CD8-positive, alpha-beta memory T cell (primary cell): ENCODE measurements at regions not wholly inside any gene's neighbourhood (a gene's known extent, or its start where the extent isn't known, plus 50 kb on each side); places are given as distances from the start of the nearest gene placed in this dataset.
A peak's percentile ranks its signal among the peaks of the same experiment; 100 is the strongest.
"Not testable (repeated sequence)": the region's sequence is repeated elsewhere in the genome, so short reads cannot be mapped to it uniquely, and the experiment has no call there.

Experiments
- CTCF ChIA-PET: fragments of 350-600 bp; sonication (Branson Sonifier 250); formaldehyde crosslinking; loops from one replicate; lab custom pipeline; 2021; ENCODE audit warnings: antibody characterized with exemption; lab: Charles Lee
- POLR2A ChIA-PET: fragments of 350-600 bp; sonication (Branson Sonifier 250); formaldehyde crosslinking; loops from one replicate; lab custom pipeline; 2021; ENCODE audit warnings: antibody characterized with exemption; lab: Charles Lee
- DNase-seq, 5 donors: peaks; one replicate each; pipeline versions ENCODE4 v3.0.0 to v3.0.0-alpha.2; 2020 to 2022; ENCODE audit warnings: mixed read lengths in 1 of 5
- H3K27ac ChIP-seq: one replicate; pipeline ENCODE4 v1.7.0; 2013; ENCODE audit warnings: low read depth, mild to moderate bottlenecking, low read length, moderate library complexity
- H3K27me3 ChIP-seq: 2 replicates; pipeline ENCODE4 v1.7.0; 2013; ENCODE audit warnings: low read length, mild to moderate bottlenecking; ENCODE audit not compliant: insufficient read depth, poor library complexity, severe bottlenecking
- H3K36me3 ChIP-seq: 2 replicates; pipeline ENCODE4 v1.7.0; 2013; ENCODE audit warnings: mild to moderate bottlenecking, low read length, moderate library complexity; ENCODE audit not compliant: insufficient read depth
- H3K4me1 ChIP-seq: 2 replicates; pipeline ENCODE4 v1.7.0; 2013; ENCODE audit warnings: mild to moderate bottlenecking, low read length, moderate library complexity; ENCODE audit not compliant: insufficient read depth
- H3K4me3 ChIP-seq: 2 replicates; pipeline ENCODE4 v1.7.0; 2013; ENCODE audit warnings: mild to moderate bottlenecking, low read length
- H3K9me3 ChIP-seq: 2 replicates; pipeline ENCODE4 v1.7.0; 2013; ENCODE audit warnings: mild to moderate bottlenecking, low read length
- H3K27ac Mint-ChIP-seq, 8 donors: one replicate each; pipeline ENCODE4 v1.8.0; 2020 to 2021; ENCODE audit warnings: mixed read lengths in 8 of 8, mild to moderate bottlenecking in 6 of 8, inconsistent platforms in 3 of 8, moderate library complexity in 3 of 8
- H3K27me3 Mint-ChIP-seq, 2 donors: one replicate each; pipeline ENCODE4 v1.8.0; 2020 to 2021; ENCODE audit warnings: mixed read lengths in 2 of 2, mild to moderate bottlenecking in 1 of 2, moderate library complexity in 1 of 2
- H3K36me3 Mint-ChIP-seq, 3 donors: one replicate each; pipeline ENCODE4 v1.8.0; 2020 to 2021; ENCODE audit warnings: mixed read lengths in 3 of 3, inconsistent platforms in 1 of 3, mild to moderate bottlenecking in 1 of 3
- H3K4me1 Mint-ChIP-seq, 3 donors: one replicate each; pipeline ENCODE4 v1.8.0; 2020 to 2021; ENCODE audit warnings: mixed read lengths in 3 of 3, inconsistent platforms in 1 of 3, mild to moderate bottlenecking in 1 of 3
- H3K4me3 Mint-ChIP-seq, 7 donors: one replicate each; pipeline ENCODE4 v1.8.0; 2020 to 2021; ENCODE audit warnings: mixed read lengths in 7 of 7, mild to moderate bottlenecking in 6 of 7, moderate library complexity in 4 of 7, inconsistent platforms in 2 of 7
- H3K9me3 Mint-ChIP-seq, 5 donors: one replicate each; pipeline ENCODE4 v1.8.0; 2020 to 2022; ENCODE audit warnings: mixed read lengths in 5 of 5, mild to moderate bottlenecking in 3 of 5, moderate library complexity in 2 of 5, inconsistent platforms in 1 of 5

- Mint-ChIP-seq H3K27ac (peak overlapping the region in 1 of 8 donors; percentile 24), H3K27me3 (peaks cover 0 to 2% of the 10 kb centered on the region in 2 donors), H3K4me1 (peaks cover 2 to 9% (median 6%) of the 10 kb centered on the region in 3 donors), H3K36me3 (no peaks in the 10 kb centered on the region), H3K9me3 (no peaks in the 10 kb centered on the region), H3K4me3 (peak overlapping the region in 1 of 7 donors; percentile 8)
- Histone ChIP-seq H3K36me3 (no peaks in the 10 kb centered on the region), H3K9me3 (no peaks in the 10 kb centered on the region), H3K27me3 (no peaks in the 10 kb centered on the region), H3K4me1 (no peaks in the 10 kb centered on the region), H3K27ac (no peak overlapping the region), H3K4me3 (no peak overlapping the region)
- DNase-seq = peak in 1 of 5 donors; percentile 4
- ChIA-PET CTCF (no interaction called here), POLR2A (no interaction called here)
Measured at GRCh38 chr4:155582971-155583437, 83.6 kb upstream of the GUCY1A1 start.

GRCh38 chr4:155582041-155582440, 84.6 kb upstream of the GUCY1A1 start:
- CTCF ChIA-PET = no interaction called here
- Mint-ChIP-seq H3K4me3 (no peak overlapping the region), H3K9me3 (no peaks in the 10 kb centered on the region), H3K4me1 (peaks cover 2 to 9% (median 6%) of the 10 kb centered on the region in 3 donors), H3K27me3 (peaks cover 0 to 2% of the 10 kb centered on the region in 2 donors), H3K27ac (no peak overlapping the region), H3K36me3 (no peaks in the 10 kb centered on the region)
- POLR2A ChIA-PET = no interaction called here
- H3K27ac ChIP-seq = no peak overlapping the region
- H3K27me3 ChIP-seq = no peaks in the 10 kb centered on the region
- H3K9me3 ChIP-seq = no peaks in the 10 kb centered on the region
- no peaks in the 10 kb centered on the region for H3K4me1 ChIP-seq
- no peaks in the 10 kb centered on the region for H3K36me3 ChIP-seq
- H3K4me3 ChIP-seq = no peak overlapping the region
- DNase-seq = no peak

- ChIA-PET CTCF (no interaction called here), POLR2A (no interaction called here)
- no peaks in the 10 kb centered on the region for H3K4me1 ChIP-seq
- no peak for DNase-seq
- peaks cover 0 to 3% of the 10 kb centered on the region in 2 donors for H3K27me3 Mint-ChIP-seq
- H3K27ac Mint-ChIP-seq = no peak overlapping the region
- no peak overlapping the region for H3K4me3 Mint-ChIP-seq
- H3K9me3 ChIP-seq = no peaks in the 10 kb centered on the region
- H3K4me1 Mint-ChIP-seq = peaks cover 2 to 9% (median 6%) of the 10 kb centered on the region in 3 donors
- no peaks in the 10 kb centered on the region for H3K36me3 ChIP-seq
- no peaks in the 10 kb centered on the region for H3K27me3 ChIP-seq
- H3K4me3 ChIP-seq = no peak overlapping the region
- no peaks in the 10 kb centered on the region for H3K36me3 Mint-ChIP-seq
- H3K9me3 Mint-ChIP-seq = peaks cover 0 to 2% (median 0%) of the 10 kb centered on the region in 5 donors
- no peak overlapping the region for H3K27ac ChIP-seq
Measured at GRCh38 chr4:155578726-155579370, 87.8 kb upstream of the GUCY1A1 start.

GRCh38 chr4:155578219-155578618, 88.4 kb upstream of the GUCY1A1 start:
- H3K4me1 ChIP-seq = no peaks in the 10 kb centered on the region
- Mint-ChIP-seq H3K4me3 (no peak overlapping the region), H3K4me1 (peaks cover 2 to 5% (median 3%) of the 10 kb centered on the region in 3 donors), H3K9me3 (peaks cover 0 to 2% (median 0%) of the 10 kb centered on the region in 5 donors), H3K27me3 (peaks cover 0 to 2% of the 10 kb centered on the region in 2 donors), H3K27ac (no peak overlapping the region), H3K36me3 (no peaks in the 10 kb centered on the region)
- no peaks in the 10 kb centered on the region for H3K36me3 ChIP-seq
- no peaks in the 10 kb centered on the region for H3K27me3 ChIP-seq
- H3K27ac ChIP-seq = no peak overlapping the region
- ChIA-PET POLR2A (no interaction called here), CTCF (no interaction called here)
- H3K9me3 ChIP-seq = no peaks in the 10 kb centered on the region
- no peak for DNase-seq
- H3K4me3 ChIP-seq = no peak overlapping the region

- H3K4me3 ChIP-seq, H3K27me3 Mint-ChIP-seq, H3K27me3 ChIP-seq, H3K36me3 ChIP-seq, POLR2A ChIA-PET, CTCF ChIA-PET, H3K27ac Mint-ChIP-seq, H3K4me1 Mint-ChIP-seq, H3K9me3 Mint-ChIP-seq, DNase-seq, H3K4me3 Mint-ChIP-seq, H3K27ac ChIP-seq, H3K4me1 ChIP-seq, H3K36me3 Mint-ChIP-seq, H3K9me3 ChIP-seq: not testable (repeated sequence)
Measured at GRCh38 chr4:155574329-155574728, 92.3 kb upstream of the GUCY1A1 start.

GRCh38 chr4:155573126-155573525, 93.5 kb upstream of the GUCY1A1 start:
- H3K9me3 ChIP-seq = no peaks in the 10 kb centered on the region
- no peaks in the 10 kb centered on the region for H3K4me1 Mint-ChIP-seq
- H3K27me3 Mint-ChIP-seq = peaks cover 2 to 5% of the 10 kb centered on the region in 2 donors
- no peaks in the 10 kb centered on the region for H3K4me1 ChIP-seq
- H3K9me3 Mint-ChIP-seq = peaks cover 0 to 3% (median 0%) of the 10 kb centered on the region in 5 donors
- H3K27ac Mint-ChIP-seq = no peak overlapping the region
- no peak for DNase-seq
- H3K4me3 Mint-ChIP-seq = no peak overlapping the region
- no peaks in the 10 kb centered on the region for H3K27me3 ChIP-seq
- ChIA-PET CTCF (no interaction called here), POLR2A (no interaction called here)
- no peaks in the 10 kb centered on the region for H3K36me3 Mint-ChIP-seq
- H3K36me3 ChIP-seq = no peaks in the 10 kb centered on the region
- H3K27ac ChIP-seq = no peak overlapping the region
- no peak overlapping the region for H3K4me3 ChIP-seq

GRCh38 chr4:155572106-155572703, 94.4 kb upstream of the GUCY1A1 start:
- no peaks in the 10 kb centered on the region for H3K27me3 ChIP-seq
- Mint-ChIP-seq H3K9me3 (peaks cover 0 to 3% (median 0%) of the 10 kb centered on the region in 5 donors), H3K36me3 (no peaks in the 10 kb centered on the region), H3K27me3 (peaks cover 2 to 5% of the 10 kb centered on the region in 2 donors), H3K4me1 (no peaks in the 10 kb centered on the region), H3K27ac (no peak overlapping the region), H3K4me3 (no peak overlapping the region)
- H3K4me3 ChIP-seq = no peak overlapping the region
- DNase-seq = no peak
- POLR2A ChIA-PET = no interaction called here
- H3K4me1 ChIP-seq = no peaks in the 10 kb centered on the region
- no peaks in the 10 kb centered on the region for H3K36me3 ChIP-seq
- no peaks in the 10 kb centered on the region for H3K9me3 ChIP-seq
- CTCF ChIA-PET = no interaction called here
- no peak overlapping the region for H3K27ac ChIP-seq

- CTCF ChIA-PET = no interaction called here
- no peaks in the 10 kb centered on the region for H3K27me3 ChIP-seq
- Mint-ChIP-seq H3K4me1 (no peaks in the 10 kb centered on the region), H3K27ac (no peak overlapping the region), H3K36me3 (no peaks in the 10 kb centered on the region), H3K9me3 (peaks cover 0 to 3% (median 0%) of the 10 kb centered on the region in 5 donors), H3K27me3 (peaks cover 2 to 5% of the 10 kb centered on the region in 2 donors), H3K4me3 (no peak overlapping the region)
- H3K9me3 ChIP-seq = no peaks in the 10 kb centered on the region
- DNase-seq = no peak
- no peak overlapping the region for H3K27ac ChIP-seq
- no peaks in the 10 kb centered on the region for H3K4me1 ChIP-seq
- H3K36me3 ChIP-seq = no peaks in the 10 kb centered on the region
- no peak overlapping the region for H3K4me3 ChIP-seq
- POLR2A ChIA-PET = no interaction called here
Measured at GRCh38 chr4:155571184-155571944, 95.3 kb upstream of the GUCY1A1 start.
